Ascending aorta (tissue), 2 donors: ENCODE measurements at regions not wholly inside any gene's neighbourhood (a gene's known extent, or its start where the extent isn't known, plus 50 kb on each side); places are given as distances from the start of the nearest gene placed in this dataset.

Source experiments
- DNase-seq, 2 donors: peaks; one replicate each; pipeline ENCODE4 v3.0.0-alpha.2; 2019; ENCODE audit warnings: low spot score in 2 of 2
- H3K27ac ChIP-seq, 2 donors: fragments of 200-600 bp; sonication (generic); one replicate each; pipeline ENCODE4 v1.5.1; 2016 to 2017; ENCODE audit warnings: mild to moderate bottlenecking in 1 of 2
- H3K27me3 ChIP-seq: fragments of 200-600 bp; sonication (generic); one replicate; pipeline ENCODE4 v1.5.1; 2017
- H3K36me3 ChIP-seq, 2 donors: fragments of 200-600 bp; sonication (generic); one replicate each; pipeline ENCODE4 v1.5.1; 2016
- H3K4me1 ChIP-seq, 2 donors: fragments of 200-600 bp; sonication (generic); one replicate each; pipeline ENCODE4 v1.5.1; 2016 to 2017; ENCODE audit warnings: mild to moderate bottlenecking in 1 of 2
- H3K4me3 ChIP-seq, 2 donors: fragments of 200-600 bp; sonication (generic); one replicate each; pipeline ENCODE4 v1.5.1; 2016 to 2017; ENCODE audit warnings: mild to moderate bottlenecking in 1 of 2
- H3K9me3 ChIP-seq, 2 donors: fragments of 200-600 bp; sonication (generic); one replicate each; pipeline ENCODE4 v1.5.1; 2016
- CTCF ChIP-seq, 3 experiments: fragments of 200-600 bp in 2 of 3; fragments of 450-650 bp in 1 of 3; sonication (generic) in 2 of 3; IDR thresholded peaks; one replicate each; pipeline ENCODE4 v1.5.1; 2016 to 2019; ENCODE audit warnings: antibody characterized with exemption in 3 of 3, mild to moderate bottlenecking in 1 of 3, moderate library complexity in 1 of 3
- intact Hi-C: fragments of 100-400 bp; cut with DNase I; formaldehyde crosslinking; loops from one replicate; pipeline ENCODE4 v1.15.1; 2023

DNA sequence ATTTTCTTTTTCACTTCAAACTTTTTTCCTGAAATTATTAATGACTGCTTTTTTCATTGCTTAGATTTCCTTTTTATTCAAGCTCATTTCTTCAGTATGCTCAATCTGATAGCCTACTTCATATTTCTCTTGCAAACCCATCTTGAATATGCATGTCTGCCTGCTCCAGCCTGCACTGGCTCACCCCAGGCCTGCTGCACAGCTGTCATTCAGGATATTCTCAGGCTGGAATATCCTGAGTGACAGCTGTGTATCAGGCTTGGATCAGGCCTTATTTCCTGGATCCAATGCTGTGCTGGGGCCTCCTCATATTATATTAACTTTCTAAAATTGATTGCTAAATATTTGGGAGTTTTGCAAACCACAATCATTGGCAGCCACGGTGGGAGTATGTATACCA is 120.2 kb upstream of the TNS3 start:
- no peak for TF ChIP-seq CTCF (IDR thresholded peaks at IDR 0.05)
- Histone ChIP-seq H3K36me3 (no peaks in the 10 kb centered on the region), H3K27me3 (no peaks in the 10 kb centered on the region), H3K27ac (no peak overlapping the region), H3K4me3 (no peak overlapping the region), H3K9me3 (no peaks in the 10 kb centered on the region), H3K4me1 (no peaks in the 10 kb centered on the region)
- intact Hi-C loops = no loop called here
- DNase-seq = no peak

DNA sequence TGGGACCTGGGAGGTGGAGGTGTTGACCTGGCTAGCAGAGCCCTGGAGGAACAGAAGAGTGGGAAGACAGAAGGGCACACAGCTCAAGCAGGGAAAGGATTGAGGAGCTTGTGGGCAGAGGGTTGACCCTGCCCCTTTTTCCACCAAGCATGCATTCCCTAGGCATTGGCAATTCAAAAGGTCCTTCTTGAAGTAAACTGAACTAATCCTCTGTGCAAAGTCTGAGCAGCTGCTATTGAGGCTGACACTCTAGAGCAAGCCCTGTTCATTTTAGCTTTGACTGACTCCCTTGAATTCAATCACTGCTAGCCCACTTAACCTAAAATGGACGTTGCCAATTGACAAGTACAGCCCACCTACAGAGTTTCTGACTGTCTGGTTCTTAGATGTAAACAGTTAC is 116.5 kb upstream of the TNS3 start:
- TF ChIP-seq CTCF (IDR thresholded peaks at IDR 0.05) = no peak
- H3K36me3 ChIP-seq = no peaks in the 10 kb centered on the region
- no peaks in the 10 kb centered on the region for H3K27me3 ChIP-seq
- DNase-seq = no peak
- no peaks in the 10 kb centered on the region for H3K9me3 ChIP-seq
- H3K4me3 ChIP-seq = no peak overlapping the region
- H3K27ac ChIP-seq = no peak overlapping the region
- H3K4me1 ChIP-seq = peaks cover 0 to 2% of the 10 kb centered on the region in 2 donors
- intact Hi-C loops = no loop called here

DNA sequence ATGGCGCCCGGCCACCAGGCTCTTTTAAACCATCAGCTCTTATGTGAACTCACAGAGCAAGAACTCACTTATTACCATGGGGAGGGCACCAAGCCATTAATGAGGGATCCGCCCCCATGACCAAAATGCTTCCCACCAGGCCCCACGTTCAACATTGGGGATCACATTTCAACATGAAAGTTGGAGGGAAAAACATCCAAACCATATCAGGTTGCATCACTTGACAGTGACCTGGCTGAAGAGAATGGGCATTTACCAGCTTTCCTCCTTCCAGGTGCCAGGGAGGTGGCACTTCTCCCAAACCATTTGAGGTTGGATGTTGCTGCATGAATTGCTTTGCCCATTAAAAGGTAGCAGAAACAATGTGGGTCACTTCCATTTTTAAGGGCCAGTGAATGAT is 115.6 kb upstream of the TNS3 start:
- H3K27me3 ChIP-seq = no peaks in the 10 kb centered on the region
- peaks cover 0 to 11% of the 10 kb centered on the region in 2 donors for H3K4me1 ChIP-seq
- H3K4me3 ChIP-seq = no peak overlapping the region
- intact Hi-C loops = no loop called here
- no peak overlapping the region for H3K27ac ChIP-seq
- DNase-seq = no peak
- no peak for TF ChIP-seq CTCF (IDR thresholded peaks at IDR 0.05)
- no peaks in the 10 kb centered on the region for H3K9me3 ChIP-seq
- H3K36me3 ChIP-seq = no peaks in the 10 kb centered on the region

- H3K36me3 ChIP-seq = no peaks in the 10 kb centered on the region
- intact Hi-C loops = no loop called here
- H3K27me3 ChIP-seq = no peaks in the 10 kb centered on the region
- no peak overlapping the region for H3K27ac ChIP-seq
- no peak overlapping the region for H3K4me3 ChIP-seq
- H3K9me3 ChIP-seq = no peaks in the 10 kb centered on the region
- no peak for DNase-seq
- TF ChIP-seq CTCF (IDR thresholded peaks at IDR 0.05) = no peak
- peaks cover 3 to 19% of the 10 kb centered on the region in 2 donors for H3K4me1 ChIP-seq
Observed at GRCh38 chr7:47696152-47696710, 114.3 kb upstream of the TNS3 start.

DNA sequence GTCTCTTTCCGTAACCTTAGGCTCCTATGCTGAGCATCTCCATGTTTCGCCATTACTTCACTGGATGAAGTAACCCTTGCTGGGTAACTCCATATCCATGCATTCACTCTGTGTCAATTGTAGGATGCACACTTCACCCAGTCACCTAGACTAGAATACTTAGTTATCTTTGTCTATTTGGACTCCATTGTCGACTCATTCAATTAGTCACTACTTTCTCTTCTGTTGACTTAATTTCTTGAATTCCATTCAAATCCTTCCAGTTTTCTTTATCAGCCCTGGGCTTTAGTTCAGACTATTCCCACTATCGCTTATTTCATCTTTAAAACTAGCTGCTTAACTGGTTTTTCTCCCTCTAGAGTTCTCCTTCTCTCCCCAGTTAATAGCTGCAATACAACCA is 111.3 kb upstream of the TNS3 start:
- no peak for DNase-seq
- intact Hi-C loops = loop anchor here (2.0 to 5.0 kb wide), 7 partner anchors 24 to 124 kb away; partner anchors contain the start of gene TNS3
- Histone ChIP-seq H3K4me1 (peaks cover 3 to 28% of the 10 kb centered on the region in 2 donors), H3K27ac (peak overlapping the region in 1 of 2 donors; percentile 77), H3K4me3 (no peak overlapping the region), H3K36me3 (no peaks in the 10 kb centered on the region), H3K9me3 (no peaks in the 10 kb centered on the region), H3K27me3 (no peaks in the 10 kb centered on the region)
- no peak for TF ChIP-seq CTCF (IDR thresholded peaks at IDR 0.05)

- peaks cover 3 to 28% of the 10 kb centered on the region in 2 donors for H3K4me1 ChIP-seq
- no peaks in the 10 kb centered on the region for H3K9me3 ChIP-seq
- H3K27ac ChIP-seq = peak overlapping the region; percentile 75 to 77
- no peak for DNase-seq
- intact Hi-C loops = loop anchor here (1.0 to 5.0 kb wide), 8 partner anchors 23 to 125 kb away; partner anchors contain the start of gene TNS3
- H3K36me3 ChIP-seq = no peaks in the 10 kb centered on the region
- TF ChIP-seq CTCF (IDR thresholded peaks at IDR 0.05) = no peak
- H3K27me3 ChIP-seq = no peaks in the 10 kb centered on the region
- no peak overlapping the region for H3K4me3 ChIP-seq
Observed at GRCh38 chr7:47691988-47692387, 110.1 kb upstream of the TNS3 start.
